Body of pancreas (tissue), 4 donors: ENCODE measurements at regions not wholly inside any gene's neighbourhood (a gene's known extent, or its start where the extent isn't known, plus 50 kb on each side); places are given as distances from the start of the nearest gene placed in this dataset.

Source experiments
- POLR2A ChIP-seq, 3 donors: fragments of 450-650 bp; IDR thresholded peaks; one replicate each; pipeline ENCODE4 v1.6.1; 2016; ENCODE audit warnings: antibody characterized with exemption in 3 of 3, mild to moderate bottlenecking in 2 of 3
- TF ChIP-seq, protein P1 (sequence below), 7 experiments: fragments of 450-650 bp in 4 of 7; fragments of 200-600 bp in 3 of 7; sonication (generic) in 3 of 7; IDR thresholded peaks; one replicate each; pipeline ENCODE4 v1.5.1; 2016 to 2019; ENCODE audit warnings: antibody characterized with exemption in 7 of 7

DNA sequence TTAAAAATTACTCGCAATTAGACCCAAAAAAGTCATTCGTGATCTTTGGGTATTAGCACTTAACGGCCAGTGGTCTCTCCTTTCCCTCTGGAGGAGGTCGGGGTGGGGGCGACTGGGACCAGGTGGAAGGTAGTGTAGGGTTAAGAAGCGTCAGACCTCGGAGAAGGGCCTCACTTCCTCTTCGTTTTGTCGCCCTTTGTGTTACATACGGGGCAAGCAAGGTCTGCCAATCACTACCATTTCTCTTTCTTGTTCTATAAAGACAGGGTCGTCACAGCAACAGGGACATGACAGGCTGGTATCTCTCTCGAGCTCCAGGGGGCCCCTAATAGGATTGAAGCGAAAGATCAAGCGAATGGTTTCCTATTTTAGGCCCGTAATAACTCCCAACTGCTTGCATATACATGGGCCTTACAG, 136.6 kb downstream of the INSIG2 start:
- TF ChIP-seq, protein P1, sequence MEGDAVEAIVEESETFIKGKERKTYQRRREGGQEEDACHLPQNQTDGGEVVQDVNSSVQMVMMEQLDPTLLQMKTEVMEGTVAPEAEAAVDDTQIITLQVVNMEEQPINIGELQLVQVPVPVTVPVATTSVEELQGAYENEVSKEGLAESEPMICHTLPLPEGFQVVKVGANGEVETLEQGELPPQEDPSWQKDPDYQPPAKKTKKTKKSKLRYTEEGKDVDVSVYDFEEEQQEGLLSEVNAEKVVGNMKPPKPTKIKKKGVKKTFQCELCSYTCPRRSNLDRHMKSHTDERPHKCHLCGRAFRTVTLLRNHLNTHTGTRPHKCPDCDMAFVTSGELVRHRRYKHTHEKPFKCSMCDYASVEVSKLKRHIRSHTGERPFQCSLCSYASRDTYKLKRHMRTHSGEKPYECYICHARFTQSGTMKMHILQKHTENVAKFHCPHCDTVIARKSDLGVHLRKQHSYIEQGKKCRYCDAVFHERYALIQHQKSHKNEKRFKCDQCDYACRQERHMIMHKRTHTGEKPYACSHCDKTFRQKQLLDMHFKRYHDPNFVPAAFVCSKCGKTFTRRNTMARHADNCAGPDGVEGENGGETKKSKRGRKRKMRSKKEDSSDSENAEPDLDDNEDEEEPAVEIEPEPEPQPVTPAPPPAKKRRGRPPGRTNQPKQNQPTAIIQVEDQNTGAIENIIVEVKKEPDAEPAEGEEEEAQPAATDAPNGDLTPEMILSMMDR (IDR thresholded peaks at IDR 0.05), result no peak
- no peak for TF ChIP-seq POLR2A (IDR thresholded peaks at IDR 0.05)
